GM12872 (cell line): ENCODE measurements at regions not wholly inside any gene's neighbourhood (a gene's known extent, or its start where the extent isn't known, plus 50 kb on each side); places are given as distances from the start of the nearest gene placed in this dataset.

ENCODE experiments used
- CTCF ChIP-seq: IDR thresholded peaks from 3 replicates; pipeline ENCODE4 v1.5.1; 2011; ENCODE audit warnings: low read depth, mild to moderate bottlenecking, low read length, moderate library complexity; ENCODE audit not compliant: insufficient read depth

GRCh38 chr1:235012436-235013210 lies 116.0 kb downstream of the TOMM20 start:
- TF ChIP-seq CTCF = peak; percentile 11; the same call in 1 of the 3 replicates

- no peak for TF ChIP-seq CTCF
Measured at GRCh38 chr1:235011599-235012435, 116.8 kb downstream of the TOMM20 start.

- no peak for TF ChIP-seq CTCF
Measured at GRCh38 chr1:235011064-235011598, 117.5 kb downstream of the TOMM20 start.

GRCh38 chr1:235009561-235010306 lies 118.9 kb downstream of the TOMM20 start:
- TF ChIP-seq CTCF = no peak

- no peak for TF ChIP-seq CTCF
Measured at GRCh38 chr1:235009074-235009473, 119.6 kb downstream of the TOMM20 start.

GRCh38 chr1:235008239-235008638 lies 120.4 kb downstream of the TOMM20 start:
- TF ChIP-seq CTCF = no peak

GRCh38 chr1:235006816-235007215 lies 121.8 kb downstream of the TOMM20 start:
- TF ChIP-seq CTCF = no peak
